GM06990 (cell line): ENCODE measurements at regions not wholly inside any gene's neighbourhood (a gene's known extent, or its start where the extent isn't known, plus 50 kb on each side); places are given as distances from the start of the nearest gene placed in this dataset.

Experiments
- DNase-seq: peaks from one replicate; pipeline ENCODE4 v3.0.0-alpha.2; 2011; ENCODE audit not compliant: insufficient read length; ENCODE audit errors: extremely low read depth
- H3K27me3 ChIP-seq: replicated peaks from 2 replicates; pipeline ENCODE4 v1.6.0; 2011; ENCODE audit warnings: low read length; ENCODE audit not compliant: control insufficient read depth, insufficient read depth
- H3K36me3 ChIP-seq: 2 replicates; pipeline ENCODE4 v1.5.1; 2011; ENCODE audit warnings: low read length; ENCODE audit not compliant: control insufficient read depth, insufficient read depth
- H3K4me3 ChIP-seq: replicated peaks from 2 replicates; pipeline ENCODE4 v1.5.1; 2011; ENCODE audit warnings: low read depth, mild to moderate bottlenecking, control low read depth, low read length
- CTCF ChIP-seq: IDR thresholded peaks from 2 replicates; pipeline ENCODE4 v1.5.1; 2011; ENCODE audit warnings: low read length, control low read depth, mild to moderate bottlenecking, inconsistent platforms; ENCODE audit not compliant: insufficient read depth, poor library complexity, severe bottlenecking

GRCh38 chr13:111963031-111963430 is 103.9 kb upstream of the SOX1 start:
- Histone ChIP-seq H3K27me3 (no peaks in the 10 kb centered on the region), H3K36me3 (no peaks in the 10 kb centered on the region), H3K4me3 (no peak overlapping the region)
- no peak for TF ChIP-seq CTCF
- DNase-seq, result no peak

- no peaks in the 10 kb centered on the region for H3K27me3 ChIP-seq
Observed at GRCh38 chr13:111964411-111965035, 102.4 kb upstream of the SOX1 start.

GRCh38 chr13:111965466-111966214 is 101.3 kb upstream of the SOX1 start:
- no peak for TF ChIP-seq CTCF
- Histone ChIP-seq H3K36me3 (no peaks in the 10 kb centered on the region), H3K27me3 (no peaks in the 10 kb centered on the region), H3K4me3 (no peak overlapping the region)
- DNase-seq, result no peak

More at GRCh38 chr13:111964411-111965035, 102.4 kb upstream of the SOX1 start:
- no peak for DNase-seq
- no peak for TF ChIP-seq CTCF
- H3K36me3 ChIP-seq, result no peaks in the 10 kb centered on the region
- H3K4me3 ChIP-seq, result no peak overlapping the region

GRCh38 chr13:111966933-111967332 is 100.0 kb upstream of the SOX1 start:
- Histone ChIP-seq H3K4me3 (no peak overlapping the region), H3K27me3 (no peaks in the 10 kb centered on the region), H3K36me3 (no peaks in the 10 kb centered on the region)
- DNase-seq, result no peak
- no peak for TF ChIP-seq CTCF

GRCh38 chr13:111967572-111968201 is 99.3 kb upstream of the SOX1 start:
- Histone ChIP-seq H3K4me3 (no peak overlapping the region), H3K27me3 (no peaks in the 10 kb centered on the region), H3K36me3 (no peaks in the 10 kb centered on the region)
- no peak for TF ChIP-seq CTCF
- DNase-seq, result no peak
